Dedifferentiated amniotic fluid mesenchymal stem cell (primary cell): ENCODE measurements at regions not wholly inside any gene's neighbourhood (a gene's known extent, or its start where the extent isn't known, plus 50 kb on each side); places are given as distances from the start of the nearest gene placed in this dataset.
A peak's percentile ranks its signal among the peaks of the same experiment; 100 is the strongest.
"Not testable (repeated sequence)": the region's sequence is repeated elsewhere in the genome, so short reads cannot be mapped to it uniquely, and the experiment has no call there.

Source experiments
- DNase-seq: peaks from one replicate; pipeline ENCODE4 v3.0.0-alpha.2; 2016; ENCODE audit errors: extremely low spot score

DNA sequence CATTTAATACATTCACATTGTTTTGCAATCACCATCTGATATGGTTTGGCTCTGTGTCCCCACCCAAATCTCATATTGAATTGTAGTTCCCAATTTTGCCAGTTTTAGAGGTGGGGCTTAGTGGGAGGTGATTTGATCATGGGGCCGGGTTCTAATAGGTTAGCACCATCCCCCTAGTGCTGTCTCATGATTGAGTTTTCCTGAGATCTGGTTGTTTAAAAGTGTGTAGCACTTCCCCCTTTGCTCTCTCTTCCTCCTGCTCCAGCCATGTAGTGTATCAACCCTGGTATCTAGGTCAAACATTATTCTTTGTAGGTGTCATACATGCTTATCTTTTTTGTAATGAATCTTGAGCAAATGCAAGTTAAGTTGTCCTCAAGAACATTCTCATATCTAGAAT lies 83.3 kb upstream of the KIT start:
- no peak for DNase-seq

DNA sequence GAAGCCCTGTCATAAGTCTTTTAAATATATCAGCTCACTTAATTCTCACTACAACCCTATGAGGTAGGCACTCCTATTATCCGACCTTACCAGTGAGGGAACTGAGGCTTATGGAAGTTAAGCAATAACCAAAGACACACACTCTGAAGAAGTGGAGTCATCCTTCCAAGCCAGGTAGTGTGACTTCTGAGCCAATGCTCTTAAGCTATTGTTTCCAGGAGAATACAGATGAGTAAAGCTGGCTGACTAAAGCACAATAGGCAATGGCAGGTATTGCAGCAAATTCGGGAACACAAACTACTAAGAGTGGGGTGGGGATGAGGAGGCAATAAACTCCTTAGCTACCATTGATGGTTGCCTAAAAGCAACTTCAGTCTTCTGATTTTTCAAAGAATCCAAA lies 81.8 kb upstream of the KIT start:
- no peak for DNase-seq

- no peak for DNase-seq
Measured at GRCh38 chr4:54581807-54582206, 76.0 kb upstream of the KIT start.

DNA sequence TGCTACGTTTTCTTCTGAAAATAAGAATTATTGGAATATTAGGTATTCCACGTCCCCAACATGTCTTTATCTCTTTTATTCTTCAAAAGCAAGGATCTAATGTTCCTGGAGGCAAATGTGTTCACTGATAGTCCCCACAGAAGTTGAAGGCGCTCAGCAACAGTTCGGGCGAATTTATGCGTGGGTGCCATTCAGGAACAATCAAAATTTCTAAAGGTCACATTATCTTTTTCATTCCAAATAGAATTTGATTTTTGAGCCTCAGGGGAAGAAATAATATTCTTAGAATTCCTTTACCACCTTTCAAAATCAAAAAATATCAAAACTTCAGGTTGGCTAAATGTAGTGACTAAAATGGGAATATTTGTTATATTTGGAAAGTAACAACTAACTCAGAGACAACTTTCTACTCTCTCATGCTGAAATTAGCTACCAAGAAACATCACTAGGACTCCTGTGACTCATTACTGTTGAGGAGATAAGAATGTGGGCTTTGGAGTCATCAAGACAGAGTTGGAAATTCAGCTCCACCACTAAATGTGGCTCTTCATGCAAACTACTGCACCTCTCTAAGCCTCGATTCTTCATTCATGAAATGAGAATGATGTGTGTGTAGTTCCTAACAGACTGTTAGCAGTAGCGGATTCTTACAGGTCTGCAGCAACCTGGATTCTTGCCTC lies 72.3 kb upstream of the KIT start:
- peak; percentile 19 for DNase-seq

DNA sequence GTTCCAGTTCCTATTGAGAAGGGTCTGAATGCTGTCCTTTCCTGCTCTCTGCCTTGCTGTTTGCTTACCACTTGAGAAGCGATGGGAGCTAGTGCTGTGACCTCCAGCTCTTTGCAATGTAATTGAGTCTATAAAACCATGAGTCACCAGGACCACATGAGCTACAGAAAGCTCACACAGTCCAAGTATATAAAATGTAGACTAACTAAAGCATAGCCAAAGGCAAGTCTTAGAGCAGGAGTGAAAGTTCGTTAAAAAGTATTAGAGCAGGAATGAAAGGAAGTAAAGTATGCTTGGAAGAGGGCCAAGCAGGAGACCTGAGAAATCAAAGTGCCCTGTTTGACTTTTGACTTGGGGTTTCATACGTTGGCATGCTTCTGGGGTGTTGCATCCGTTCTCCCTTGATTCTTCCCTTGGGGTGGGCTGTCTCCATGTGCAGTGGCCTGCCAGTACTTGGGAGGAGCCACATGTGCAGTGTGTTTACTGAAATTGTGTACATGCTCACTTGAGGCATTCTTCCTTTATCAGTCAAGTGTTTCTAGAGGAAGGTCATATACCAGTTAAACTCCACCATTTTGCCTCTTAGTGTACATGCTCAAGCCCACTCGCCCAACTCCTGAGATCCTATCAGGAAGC lies 71.3 kb upstream of the KIT start:
- DNase-seq: peak; percentile 27

GRCh38 chr4:54587107-54587891 lies 70.5 kb upstream of the KIT start:
- DNase-seq: no peak

- DNase-seq: no peak
Measured at GRCh38 chr4:54588404-54588803, 69.4 kb upstream of the KIT start.

GRCh38 chr4:54589586-54589985 lies 68.2 kb upstream of the KIT start:
- DNase-seq: no peak

DNA sequence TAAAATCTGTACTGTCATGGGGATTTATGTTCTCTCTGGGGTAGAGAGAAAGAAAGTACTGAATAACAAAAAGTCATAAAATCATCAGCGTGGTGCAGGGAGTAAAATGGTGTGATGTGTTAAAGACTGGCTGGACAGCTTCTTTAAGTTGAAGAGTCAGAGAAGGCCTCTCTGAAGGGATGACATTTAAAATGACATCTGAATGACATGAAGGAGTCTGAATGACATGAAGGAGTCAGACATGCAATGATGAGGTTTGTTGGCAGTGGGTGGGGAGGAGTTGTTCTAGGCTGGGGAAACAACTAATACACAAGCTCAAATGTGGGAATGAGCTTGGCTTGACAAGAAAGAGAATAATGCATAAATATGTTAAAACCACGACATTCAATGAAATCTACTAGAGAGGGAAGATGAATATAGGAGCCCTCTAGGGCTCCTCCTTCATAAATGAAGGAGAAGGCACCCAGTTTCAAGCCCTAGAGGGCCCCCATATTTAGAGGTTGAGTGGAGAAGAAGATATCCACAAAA lies 63.9 kb upstream of the KIT start:
- no peak for DNase-seq

DNA sequence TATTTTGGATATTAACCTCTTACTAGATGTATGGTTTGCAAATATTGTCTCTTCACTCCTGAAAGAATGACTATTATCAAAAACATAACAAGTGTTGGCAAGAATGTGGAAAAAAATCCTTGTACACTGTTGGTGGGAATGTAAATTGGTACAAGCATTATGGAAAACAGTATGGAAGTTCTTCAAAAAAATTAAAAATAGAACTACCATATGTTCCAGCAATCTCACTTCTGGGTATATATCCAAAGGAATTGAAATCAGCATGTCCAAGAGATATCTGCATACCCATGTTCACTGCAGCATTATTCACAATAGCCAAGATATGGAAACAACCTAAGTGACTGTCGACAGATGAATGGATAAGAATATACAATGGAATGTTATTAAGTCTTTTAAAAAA lies 61.6 kb upstream of the KIT start:
- no peak for DNase-seq

DNA sequence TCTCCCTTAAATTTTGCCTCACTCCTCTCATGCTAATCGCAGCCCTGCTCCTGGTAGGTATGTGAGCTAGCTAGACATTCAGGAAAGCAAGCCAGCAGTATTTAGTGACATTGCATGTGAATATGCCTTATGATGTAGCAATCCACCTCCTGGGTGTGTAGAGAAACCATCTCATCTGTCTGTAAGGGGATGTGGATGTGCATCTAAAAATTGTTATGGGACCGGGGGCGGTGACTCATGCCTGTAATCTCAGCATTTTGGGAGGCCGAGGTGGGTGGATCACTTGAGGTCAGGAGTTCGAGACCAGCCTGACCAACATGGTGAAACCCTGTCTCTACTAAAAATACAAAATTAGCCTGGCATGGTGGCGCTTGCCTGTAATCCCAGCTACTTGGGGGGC lies 60.1 kb upstream of the KIT start:
- not testable (repeated sequence) for DNase-seq

DNA sequence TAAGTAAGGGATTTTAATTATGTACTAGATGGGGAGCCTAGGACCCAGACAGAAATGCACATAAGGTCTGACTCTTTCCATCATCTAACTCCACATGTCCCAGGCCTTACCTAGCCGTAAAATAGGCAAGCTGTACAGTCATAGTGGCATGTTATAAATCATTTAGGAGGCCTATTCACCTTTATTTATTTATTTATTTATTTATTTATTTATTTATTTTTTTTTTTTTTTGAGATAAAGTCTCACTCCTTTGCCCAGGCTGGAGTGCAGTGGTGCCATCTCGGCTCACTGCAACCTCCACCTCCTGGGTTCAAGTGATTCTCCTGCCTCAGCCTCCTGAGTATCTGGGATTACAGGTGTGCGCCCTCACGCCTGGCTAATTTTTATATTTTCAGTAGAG lies 55.6 kb upstream of the KIT start:
- not testable (repeated sequence) for DNase-seq

GRCh38 chr4:54607067-54607466 lies 50.7 kb upstream of the KIT start:
- no peak for DNase-seq

- DNase-seq: no peak
Measured at GRCh38 chr4:54607521-54607920, 50.2 kb upstream of the KIT start.
